ENCODE measurements at regions not wholly inside any gene's neighbourhood (a gene's known extent, or its start where the extent isn't known, plus 50 kb on each side); places are given as distances from the start of the nearest gene placed in this dataset.

- TF ChIP-seq POLR2A (IDR thresholded peaks at IDR 0.05) (no peak), EP300 (IDR thresholded peaks at IDR 0.05; ENCODE audit: low read depth) (no peak), CTCF (IDR thresholded peaks at IDR 0.05) (no peak)
Measured at GRCh38 chr11:130655300-130655699, 206.9 kb downstream of the ADAMTS15 start.

All from transverse colon (tissue), 3 donors.